ENCODE measurements at regions not wholly inside any gene's neighbourhood (a gene's known extent, or its start where the extent isn't known, plus 50 kb on each side); places are given as distances from the start of the nearest gene placed in this dataset.

- TF ChIP-seq CTCF (IDR thresholded peaks at IDR 0.05 in 8 of 11, conservative IDR thresholded peaks at IDR 0.05 in 3 of 11) (no peak), POLR2AphosphoS5 (IDR thresholded peaks at IDR 0.05) (no peak), POLR2A (IDR thresholded peaks at IDR 0.05) (no peak)
Observed at GRCh38 chr10:7008645-7009044, 402.2 kb downstream of the SFMBT2 start.
